ENCODE measurements at regions not wholly inside any gene's neighbourhood (a gene's known extent, or its start where the extent isn't known, plus 50 kb on each side); places are given as distances from the start of the nearest gene placed in this dataset.

- no peaks in the 10 kb centered on the region for H3K79me2 ChIP-seq (ENCODE audit: control insufficient read depth in 1 of 2, insufficient read depth in 2 of 2, low read length in 2 of 2)
- H4K91ac ChIP-seq (replicated peaks; ENCODE audit: insufficient read length, low read length), result no peak overlapping the region
- H3K56ac ChIP-seq (replicated peaks; ENCODE audit: insufficient read length, low read depth, low read length), result no peak overlapping the region
- no peak for DNase-seq (ENCODE audit: low read depth in 1 of 2, low spot score in 2 of 2)
- H4K8ac ChIP-seq (ENCODE audit: extremely low read depth, insufficient read depth, low read length), result no peak overlapping the region
- no peak overlapping the region for H2BK15ac ChIP-seq (ENCODE audit: low read length)
- H3K4ac ChIP-seq (replicated peaks; ENCODE audit: insufficient read length, low read depth, low read length), result no peak overlapping the region
- H4K5ac ChIP-seq (ENCODE audit: insufficient read length, low read depth, low read length), result no peak overlapping the region
- H3K23ac ChIP-seq (ENCODE audit: insufficient read length), result no peak overlapping the region
- POLR2A ChIA-PET (ENCODE audit: partially characterized antibody), result no interaction called here
- no peaks in the 10 kb centered on the region for H3K23me2 ChIP-seq (ENCODE audit: low read depth, low read length)
- H3K18ac ChIP-seq (ENCODE audit: extremely low read depth, low read length), result no peak overlapping the region
- CTCF ChIA-PET (ENCODE audit: partially characterized antibody), result no interaction called here
- no peak overlapping the region for H3K4me3 ChIP-seq (ENCODE audit: extremely low read depth in 1 of 4, insufficient read depth in 2 of 4, low read depth in 3 of 4, low read length in 4 of 4)
- no peaks in the 10 kb centered on the region for H3K79me1 ChIP-seq (ENCODE audit: low read depth, low read length)
- no peak overlapping the region for H2AK5ac ChIP-seq (ENCODE audit: low read depth, low read length)
- WGBS, 2 experiments (ENCODE audit: extremely low coverage in 1 of 2, insufficient coverage in 1 of 2, insufficient read length in 1 of 2, insufficient replicate concordance in 2 of 2, low coverage in 1 of 2, low lambda C conversion rate in 2 of 2, missing lambda C conversion rate in 1 of 2), result 92% methylated on average over 4 of the region's 4 CpGs; no CpG with 5 or more reads in 1 of the 2 experiments
- H2AFZ ChIP-seq (ENCODE audit: low read length), result no peak overlapping the region
- H3K36me3 ChIP-seq (ENCODE audit: control insufficient read depth in 2 of 4, insufficient read depth in 4 of 4, low read length in 3 of 4), result no peaks in the 10 kb centered on the region
- no peak overlapping the region for H3K14ac ChIP-seq (ENCODE audit: insufficient read length)
- no peaks in the 10 kb centered on the region for H3K27me3 ChIP-seq (replicated peaks in 1 of 4; ENCODE audit: control insufficient read depth in 3 of 4, extremely low read depth in 1 of 4, insufficient read depth in 3 of 4, low read length in 3 of 4)
- H3K9me3 ChIP-seq (ENCODE audit: insufficient read depth in 2 of 2, low read depth in 1 of 2, low read length in 1 of 2), result no peaks in the 10 kb centered on the region
- no peaks in the 10 kb centered on the region for H3K4me1 ChIP-seq (replicated peaks in 1 of 4; ENCODE audit: control insufficient read depth in 3 of 4, insufficient read depth in 4 of 4, low read length in 3 of 4)
- no peak overlapping the region for H3K9ac ChIP-seq (replicated peaks in 1 of 4; ENCODE audit: extremely low read depth in 1 of 4, low read depth in 3 of 4, low read length in 3 of 4)
- H4K20me1 ChIP-seq (replicated peaks in 1 of 2; ENCODE audit: control insufficient read depth in 1 of 2, insufficient read depth in 2 of 2, low read length in 2 of 2), result no peaks in the 10 kb centered on the region
- H2BK20ac ChIP-seq (ENCODE audit: low read length), result no peak overlapping the region
- H2BK12ac ChIP-seq (ENCODE audit: low read depth, low read length), result no peak overlapping the region
- H3K27ac ChIP-seq (ENCODE audit: low read depth, low read length), result no peak overlapping the region
- H2BK5ac ChIP-seq (ENCODE audit: low read depth, low read length), result no peak overlapping the region
- H3K4me2 ChIP-seq (ENCODE audit: insufficient read depth in 1 of 2, low read depth in 2 of 2, low read length in 2 of 2), result no peak overlapping the region
- FAIRE-seq, result no peak
- H2BK120ac ChIP-seq (replicated peaks; ENCODE audit: low read depth, low read length), result no peak overlapping the region
- TF ChIP-seq SIX5 (IDR thresholded peaks at IDR 0.05; ENCODE audit: low read depth, low read length), result no peak
- TF ChIP-seq TEAD4 (IDR thresholded peaks at IDR 0.05; ENCODE audit: low read depth, low read length), result no peak
- TF ChIP-seq RNF2 (IDR thresholded peaks at IDR 0.05; ENCODE audit: borderline replicate concordance, low read depth, low read length, missing control alignments, poor library complexity, severe bottlenecking), result no peak
- TF ChIP-seq SRF (IDR thresholded peaks at IDR 0.05; ENCODE audit: low read depth, low read length), result no peak
- no peak for TF ChIP-seq KDM5A (IDR thresholded peaks at IDR 0.05; ENCODE audit: low read length)
- TF ChIP-seq MAFK (IDR thresholded peaks at IDR 0.05; ENCODE audit: low read depth, low read length), result no peak
- TF ChIP-seq SUZ12 (IDR thresholded peaks at IDR 0.05; ENCODE audit: low read length), result no peak
- no peak for TF ChIP-seq CEBPB (IDR thresholded peaks at IDR 0.05; ENCODE audit: low read depth, low read length)
- no peak for TF ChIP-seq TAF1 (IDR thresholded peaks at IDR 0.05; ENCODE audit: low read depth, low read length)
- TF ChIP-seq KDM4A (IDR thresholded peaks at IDR 0.05; ENCODE audit: low read depth, low read length, severe bottlenecking), result no peak
- TF ChIP-seq SIRT6 (IDR thresholded peaks at IDR 0.05; ENCODE audit: low read length), result no peak
- TF ChIP-seq RXRA (IDR thresholded peaks at IDR 0.05; ENCODE audit: insufficient read depth, low read depth, low read length), result no peak
- TF ChIP-seq POLR2AphosphoS5 (IDR thresholded peaks at IDR 0.05; ENCODE audit: low read depth, low read length), result no peak
- no peak for TF ChIP-seq RBBP5 (IDR thresholded peaks at IDR 0.05; ENCODE audit: borderline replicate concordance, low read depth, low read length)
- TF ChIP-seq NRF1 (IDR thresholded peaks at IDR 0.05; ENCODE audit: low read depth, low read length), result no peak
- TF ChIP-seq KDM1A (IDR thresholded peaks at IDR 0.05; ENCODE audit: borderline replicate concordance, low read length), result no peak
- no peak for TF ChIP-seq TCF12 (IDR thresholded peaks at IDR 0.05; ENCODE audit: low read depth, low read length)
Observed at GRCh38 chr9:80763536-80763935, 925.8 kb downstream of the TLE1 start.
